GF-D8 (cell line): ENCODE measurements at regions not wholly inside any gene's neighbourhood (a gene's known extent, or its start where the extent isn't known, plus 50 kb on each side); places are given as distances from the start of the nearest gene placed in this dataset.

Experiments
- DNase-seq: peaks from one replicate; lab custom pipeline; 2025; lab: John Stamatoyannopoulos, UW

- no peak for DNase-seq
Measured at GRCh38 chr13:111537843-111538499, 217.5 kb downstream of the TEX29 start.

- no peak for DNase-seq
Measured at GRCh38 chr13:111539252-111539651, 218.8 kb downstream of the TEX29 start.

GRCh38 chr13:111539791-111540446, 219.5 kb downstream of the TEX29 start:
- no peak for DNase-seq

- DNase-seq, result no peak
Measured at GRCh38 chr13:111540486-111540885, 220.0 kb downstream of the TEX29 start.

- DNase-seq, result no peak
Measured at GRCh38 chr13:111541345-111541744, 220.9 kb downstream of the TEX29 start.

- no peak for DNase-seq
Measured at GRCh38 chr13:111541752-111542529, 221.5 kb downstream of the TEX29 start.

GRCh38 chr13:111542530-111543341, 222.3 kb downstream of the TEX29 start:
- no peak for DNase-seq

- no peak for DNase-seq
Measured at GRCh38 chr13:111546921-111547675, 226.7 kb downstream of the TEX29 start.

- no peak for DNase-seq
Measured at GRCh38 chr13:111547726-111548273, 227.4 kb downstream of the TEX29 start.

GRCh38 chr13:111548301-111548700, 227.9 kb downstream of the TEX29 start:
- no peak for DNase-seq

GRCh38 chr13:111548805-111549204, 228.4 kb downstream of the TEX29 start:
- DNase-seq, result no peak

- DNase-seq, result no peak
Measured at GRCh38 chr13:111549464-111549863, 229.0 kb downstream of the TEX29 start.

GRCh38 chr13:111550062-111550461, 229.6 kb downstream of the TEX29 start:
- no peak for DNase-seq

GRCh38 chr13:111551204-111551820, 230.9 kb downstream of the TEX29 start:
- DNase-seq, result no peak

- no peak for DNase-seq
Measured at GRCh38 chr13:111552891-111553655, 232.6 kb downstream of the TEX29 start.

GRCh38 chr13:111554539-111555267, 234.3 kb downstream of the TEX29 start:
- no peak for DNase-seq

GRCh38 chr13:111555268-111555808, 234.9 kb downstream of the TEX29 start:
- no peak for DNase-seq

- DNase-seq, result no peak
Measured at GRCh38 chr13:111555903-111556302, 235.5 kb downstream of the TEX29 start.

GRCh38 chr13:111556496-111556895, 236.1 kb downstream of the TEX29 start:
- DNase-seq, result no peak
